IMR-90 (cell line): ENCODE measurements at regions not wholly inside any gene's neighbourhood (a gene's known extent, or its start where the extent isn't known, plus 50 kb on each side); places are given as distances from the start of the nearest gene placed in this dataset.

Experiments used
- ATAC-seq: fragments of 200-7000 bp; cut with Tn5 transposase; 2 replicates; pipeline ENCODE4 v1.9.1; 2020; ENCODE audit warnings: low read depth, mild to moderate bottlenecking, moderate library complexity
- BruUV-seq: library from RNA; stranded (reverse); fragments of 400-500 nt; replicated peaks from 2 replicates; lab custom pipeline; 2021; lab: Mats Ljungman, UMichigan
- CTCF ChIA-PET: fragments of 300-600 bp; formaldehyde crosslinking; extraction: SDS; loops from one replicate; lab custom pipeline; 2021; ENCODE audit warnings: antibody characterized with exemption; lab: Yijun Ruan, JAX
- POLR2A ChIA-PET: fragments of 300-600 bp; sonication (Branson Sonifier 250); formaldehyde crosslinking; loops from one replicate; lab custom pipeline; 2022; ENCODE audit warnings: antibody characterized with exemption; ENCODE audit not compliant: unreplicated experiment; lab: Charles Lee
- DNase-seq: peaks from one replicate; pipeline ENCODE4 v3.0.0; 2013
- H2AFZ ChIP-seq: replicated peaks from 2 replicates; pipeline ENCODE3; 2013; ENCODE audit warnings: low read length, mild to moderate bottlenecking; ENCODE audit not compliant: poor library complexity
- H2AK5ac ChIP-seq: 2 replicates; pipeline ENCODE4 v1.6.1; 2013; ENCODE audit warnings: low read depth, low read length, inconsistent platforms
- H2AK9ac ChIP-seq: replicated peaks from 2 replicates; pipeline ENCODE3; 2013; ENCODE audit warnings: mild to moderate bottlenecking, low read depth, low read length, moderate library complexity; ENCODE audit not compliant: poor library complexity
- H2BK120ac ChIP-seq: 2 replicates; pipeline ENCODE4 v1.6.1; 2013; ENCODE audit warnings: low read depth, low read length, inconsistent platforms
- H2BK15ac ChIP-seq: 3 replicates; pipeline ENCODE4 v1.6.1; 2013; ENCODE audit warnings: low read depth, low read length, inconsistent platforms
- H2BK20ac ChIP-seq: 2 replicates; pipeline ENCODE4 v1.6.1; 2013; ENCODE audit warnings: low read depth, mild to moderate bottlenecking, inconsistent platforms, low read length, moderate library complexity
- H2BK5ac ChIP-seq: 2 replicates; pipeline ENCODE4 v1.6.1; 2013; ENCODE audit warnings: mild to moderate bottlenecking, low read depth, low read length, inconsistent platforms; ENCODE audit not compliant: poor library complexity, severe bottlenecking
- H3K14ac ChIP-seq: replicated peaks from 2 replicates; pipeline ENCODE4 v1.6.1; 2013; ENCODE audit warnings: low read depth, low read length, inconsistent platforms
- H3K18ac ChIP-seq: 2 replicates; pipeline ENCODE4 v1.6.1; 2013; ENCODE audit warnings: low read depth, low read length, control low read depth
- H3K23ac ChIP-seq: 2 replicates; pipeline ENCODE4 v1.6.1; 2013; ENCODE audit warnings: low read depth, low read length, inconsistent platforms
- H3K27ac ChIP-seq: 2 replicates; pipeline ENCODE4 v1.5.1; 2013; ENCODE audit warnings: mild to moderate bottlenecking, control low read depth, low read length; ENCODE audit not compliant: insufficient read depth
- H3K27me3 ChIP-seq: 2 replicates; pipeline ENCODE4 v1.6.1; 2013; ENCODE audit warnings: low read length; ENCODE audit not compliant: control insufficient read depth, insufficient read depth
- H3K36me3 ChIP-seq: 2 replicates; pipeline ENCODE4 v1.6.1; 2013; ENCODE audit warnings: low read length, mixed read lengths; ENCODE audit not compliant: control insufficient read depth, insufficient read depth
- H3K4ac ChIP-seq: 2 replicates; pipeline ENCODE4 v1.6.1; 2013; ENCODE audit warnings: low read depth, low read length, inconsistent platforms
- H3K4me1 ChIP-seq: 2 replicates; pipeline ENCODE4 v1.6.1; 2013; ENCODE audit warnings: low read length, mixed read lengths; ENCODE audit not compliant: control insufficient read depth, insufficient read depth
- H3K4me2 ChIP-seq: 2 replicates; pipeline ENCODE4 v1.6.1; 2013; ENCODE audit warnings: low read depth, mild to moderate bottlenecking, control low read depth, low read length, moderate library complexity
- H3K4me3 ChIP-seq: 2 replicates; pipeline ENCODE4 v1.5.1; 2013; ENCODE audit warnings: low read depth, mild to moderate bottlenecking, control low read depth, low read length, moderate library complexity; ENCODE audit not compliant: insufficient read depth
- H3K56ac ChIP-seq: 2 replicates; pipeline ENCODE4 v1.6.1; 2013; ENCODE audit warnings: low read length, inconsistent platforms; ENCODE audit not compliant: insufficient read depth; ENCODE audit errors: extremely low read depth
- H3K79me1 ChIP-seq, 2 experiments: 2 replicates each; pipeline ENCODE4 v1.6.1; 2013; ENCODE audit warnings: low read length in 2 of 2, inconsistent platforms in 1 of 2, low read depth in 1 of 2
- H3K9ac ChIP-seq: 2 replicates; pipeline ENCODE4 v1.6.1; 2013; ENCODE audit warnings: low read depth, low read length, control low read depth
- H3K9me1 ChIP-seq: 2 replicates; pipeline ENCODE4 v1.6.1; 2013; ENCODE audit warnings: low read length, inconsistent platforms; ENCODE audit not compliant: insufficient read depth
- H3K9me3 ChIP-seq: 2 replicates; pipeline ENCODE4 v1.6.1; 2013; ENCODE audit warnings: low read length; ENCODE audit not compliant: control insufficient read depth, insufficient read depth
- H4K20me1 ChIP-seq: 2 replicates; pipeline ENCODE4 v1.6.1; 2013; ENCODE audit warnings: low read length, inconsistent platforms; ENCODE audit not compliant: insufficient read depth
- H4K5ac ChIP-seq: 2 replicates; pipeline ENCODE4 v1.6.1; 2013; ENCODE audit warnings: mild to moderate bottlenecking, low read depth, low read length, control low read depth
- H4K8ac ChIP-seq, 2 experiments: 2 replicates each; pipeline ENCODE4 v1.6.1; 2013; ENCODE audit warnings: low read depth in 2 of 2, low read length in 2 of 2, control low read depth in 1 of 2, inconsistent platforms in 1 of 2
- H4K91ac ChIP-seq: 2 replicates; pipeline ENCODE4 v1.6.1; 2013; ENCODE audit warnings: low read depth, low read length, inconsistent platforms; ENCODE audit not compliant: insufficient read depth
- BHLHE40 ChIP-seq: fragments of 150-350 bp; IDR thresholded peaks from 2 replicates; pipeline ENCODE4 v1.6.1; 2016; ENCODE audit warnings: mild to moderate bottlenecking, low read depth, low read length
- CEBPB ChIP-seq: IDR thresholded peaks from 2 replicates; pipeline ENCODE4 v1.6.1; 2012; ENCODE audit warnings: low read depth, low read length, improper control_type of control experiment
- CHD1 ChIP-seq: IDR thresholded peaks from 2 replicates; pipeline ENCODE4 v1.6.1; 2012; ENCODE audit warnings: low read depth, low read length, improper control_type of control experiment
- CTCF ChIP-seq: conservative IDR thresholded peaks from 2 replicates; pipeline ENCODE4 v1.5.1; 2012; ENCODE audit warnings: mild to moderate bottlenecking, low read depth, low read length, improper control_type of control experiment
- ELK1 ChIP-seq: fragments of 150-350 bp; IDR thresholded peaks from 2 replicates; pipeline ENCODE4 v1.6.1; 2016; ENCODE audit warnings: low read depth, mild to moderate bottlenecking, low read length, moderate library complexity, borderline replicate concordance
- FOS ChIP-seq: fragments of 150-350 bp; IDR thresholded peaks from 2 replicates; pipeline ENCODE4 v1.6.1; 2016; ENCODE audit warnings: low read depth, low read length
- MAFK ChIP-seq: IDR thresholded peaks from 2 replicates; pipeline ENCODE4 v1.6.1; 2012; ENCODE audit warnings: low read depth, low read length, improper control_type of control experiment
- MAZ ChIP-seq: IDR thresholded peaks from 2 replicates; pipeline ENCODE4 v1.6.1; 2012; ENCODE audit warnings: low read depth, mild to moderate bottlenecking, low read length, improper control_type of control experiment, moderate library complexity, borderline replicate concordance
- MXI1 ChIP-seq: IDR thresholded peaks from 2 replicates; pipeline ENCODE4 v1.6.1; 2012; ENCODE audit warnings: low read depth, mild to moderate bottlenecking, low read length, moderate library complexity, borderline replicate concordance
- NFE2L2 ChIP-seq: fragments of 150-350 bp; IDR thresholded peaks from 2 replicates; pipeline ENCODE4 v1.6.1; 2016; ENCODE audit warnings: low read depth, mild to moderate bottlenecking, low read length
- POLR2A ChIP-seq: IDR thresholded peaks from 2 replicates; pipeline ENCODE4 v1.6.1; 2012; ENCODE audit warnings: mild to moderate bottlenecking, low read depth, low read length
- RAD21 ChIP-seq: IDR thresholded peaks from 2 replicates; pipeline ENCODE4 v1.6.1; 2012; ENCODE audit warnings: low read length, improper control_type of control experiment
- RCOR1 ChIP-seq: IDR thresholded peaks from 2 replicates; pipeline ENCODE4 v1.6.1; 2012; ENCODE audit warnings: mild to moderate bottlenecking, low read length, improper control_type of control experiment; ENCODE audit not compliant: insufficient replicate concordance
- RFX5 ChIP-seq: IDR thresholded peaks from 2 replicates; pipeline ENCODE4 v1.8.0; 2012; ENCODE audit warnings: low read depth, mild to moderate bottlenecking, low read length, moderate library complexity
- SMC3 ChIP-seq: fragments of 150-350 bp; IDR thresholded peaks from 2 replicates; pipeline ENCODE4 v1.6.1; 2016; ENCODE audit warnings: low read depth, mild to moderate bottlenecking, antibody characterized with exemption, low read length, moderate library complexity
- whole genome bisulfite sequencing, 2 experiments: methylation state at CpG; one replicate each; pipeline versions ENCODE4 v1.1.5 to v1.1.7; 2013; ENCODE audit warnings: missing lambda C conversion rate in 2 of 2; ENCODE audit not compliant: insufficient read length in 1 of 2; ENCODE audit errors: extremely low coverage in 2 of 2; 5-methylcytosine and 5-hydroxymethylcytosine counted together
- dilution Hi-C: fragments of 300-500 bp; cut with HindIII; formaldehyde crosslinking; loops from one replicate; pipeline ENCODE4 v1.14.3; 2018; ENCODE audit warnings: low sequenced_read_pairs; ENCODE audit not compliant: unreplicated experiment
- in situ Hi-C: fragments of 300-500 bp; cut with MboI; formaldehyde crosslinking; loops from 3 replicates; pipeline ENCODE4 v1.14.3; 2019; ENCODE audit warnings: low sequenced_read_pairs, inconsistent platforms, mixed read lengths
- intact Hi-C: fragments of 100-400 bp; cut with micrococcal nuclease; formaldehyde crosslinking; loops from 2 replicates; pipeline ENCODE4 v1.10.0; 2022
- TF ChIP-seq, protein P1 (sequence below): fragments of 150-350 bp; IDR thresholded peaks from 2 replicates; pipeline ENCODE4 v1.6.1; 2017; ENCODE audit warnings: mild to moderate bottlenecking, antibody characterized with exemption, low read length, low read depth

- Histone ChIP-seq H3K56ac (no peak overlapping the region), H3K27me3 (no peaks in the 10 kb centered on the region), H3K27ac (no peak overlapping the region), H3K4me2 (no peak overlapping the region), H2BK5ac (no peak overlapping the region), H3K9me3 (peaks cover 7% of the 10 kb centered on the region), H2BK120ac (no peak overlapping the region), H4K20me1 (no peaks in the 10 kb centered on the region), H3K4me3 (no peak overlapping the region), H3K9ac (no peak overlapping the region), H2AK5ac (no peak overlapping the region), H4K8ac (no peak overlapping the region), H3K79me1 (no peaks in the 10 kb centered on the region), H3K9me1 (no peaks in the 10 kb centered on the region), H2BK20ac (no peak overlapping the region), H3K4ac (no peak overlapping the region), H2BK15ac (no peak overlapping the region), H4K91ac (no peak overlapping the region), H3K23ac (no peak overlapping the region), H3K18ac (no peak overlapping the region), H3K14ac (no peak overlapping the region), H3K36me3 (no peaks in the 10 kb centered on the region), H4K5ac (no peak overlapping the region), H3K4me1 (no peaks in the 10 kb centered on the region), H2AK9ac (no peak overlapping the region), H2AFZ (no peak overlapping the region)
- ChIA-PET POLR2A (no interaction called here), CTCF (no interaction called here)
- intact Hi-C loops (no loop called here), dilution Hi-C loops (no loop called here), in situ Hi-C loops (no loop called here)
- no CpG with 5 or more reads among the region's 6 CpGs for WGBS, 2 experiments
- ATAC-seq: no peak
- DNase-seq: no peak
- BruUV-seq: no TSS peak
- TF ChIP-seq CHD1 (no peak), MXI1 (no peak), RFX5 (no peak), SMC3 (no peak), ELK1 (no peak), POLR2A (no peak), MAZ (no peak), FOS (no peak), RAD21 (no peak), NFE2L2 (no peak), MAFK (no peak), CEBPB (no peak), RCOR1 (no peak), BHLHE40 (no peak), CTCF (no peak)
- TF ChIP-seq, protein P1, sequence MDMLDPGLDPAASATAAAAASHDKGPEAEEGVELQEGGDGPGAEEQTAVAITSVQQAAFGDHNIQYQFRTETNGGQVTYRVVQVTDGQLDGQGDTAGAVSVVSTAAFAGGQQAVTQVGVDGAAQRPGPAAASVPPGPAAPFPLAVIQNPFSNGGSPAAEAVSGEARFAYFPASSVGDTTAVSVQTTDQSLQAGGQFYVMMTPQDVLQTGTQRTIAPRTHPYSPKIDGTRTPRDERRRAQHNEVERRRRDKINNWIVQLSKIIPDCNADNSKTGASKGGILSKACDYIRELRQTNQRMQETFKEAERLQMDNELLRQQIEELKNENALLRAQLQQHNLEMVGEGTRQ: no peak
Measured at GRCh38 chr14:106248321-106249192, 722.2 kb downstream of the TMEM121 start.
